ENCODE measurements at regions not wholly inside any gene's neighbourhood (a gene's known extent, or its start where the extent isn't known, plus 50 kb on each side); places are given as distances from the start of the nearest gene placed in this dataset.

- no peak overlapping the region for H3K27ac ChIP-seq
- no peak overlapping the region for H3K4me3 ChIP-seq
These were observed 576.7 kb downstream of the OLFM4 start for GRCh38 chr13:53605326-53605725.

- H3K27ac ChIP-seq: no peak overlapping the region
- H3K4me3 ChIP-seq: no peak overlapping the region
These were observed 583.6 kb downstream of the OLFM4 start for GRCh38 chr13:53612200-53612599.

GRCh38 chr13:53622456-53622855 is 593.8 kb downstream of the OLFM4 start:
- no peak overlapping the region for H3K4me3 ChIP-seq
- no peak overlapping the region for H3K27ac ChIP-seq

GRCh38 chr13:53623146-53623545 is 594.5 kb downstream of the OLFM4 start:
- H3K4me3 ChIP-seq: no peak overlapping the region
- H3K27ac ChIP-seq: no peak overlapping the region

- H3K4me3 ChIP-seq: no peak overlapping the region
- no peak overlapping the region for H3K27ac ChIP-seq
These were observed 602.9 kb downstream of the OLFM4 start for GRCh38 chr13:53631511-53631910.

GRCh38 chr13:53638040-53638439 is 609.4 kb downstream of the OLFM4 start:
- Histone ChIP-seq H3K27ac (no peak overlapping the region), H3K4me3 (no peak overlapping the region)

- H3K27ac ChIP-seq: no peak overlapping the region
These were observed 613.7 kb downstream of the OLFM4 start for GRCh38 chr13:53642306-53642705.

GRCh38 chr13:53648673-53649072 is 620.1 kb downstream of the OLFM4 start:
- no peak overlapping the region for H3K4me3 ChIP-seq
- H3K27ac ChIP-seq: no peak overlapping the region

More at GRCh38 chr13:53642306-53642705, 613.7 kb downstream of the OLFM4 start:
- no peak overlapping the region for H3K4me3 ChIP-seq

- no peak overlapping the region for H3K4me3 ChIP-seq
- no peak overlapping the region for H3K27ac ChIP-seq
These were observed 643.4 kb downstream of the OLFM4 start for GRCh38 chr13:53672005-53672404.

GRCh38 chr13:53683146-53683545 is 654.5 kb downstream of the OLFM4 start:
- no peak overlapping the region for H3K4me3 ChIP-seq
- no peak overlapping the region for H3K27ac ChIP-seq

- no peak overlapping the region for H3K4me3 ChIP-seq
- no peak overlapping the region for H3K27ac ChIP-seq
These were observed 655.0 kb downstream of the OLFM4 start for GRCh38 chr13:53683608-53684007.

GRCh38 chr13:53691417-53691816 is 662.8 kb downstream of the OLFM4 start:
- Histone ChIP-seq H3K4me3 (no peak overlapping the region), H3K27ac (no peak overlapping the region)

- Histone ChIP-seq H3K4me3 (no peak overlapping the region), H3K27ac (no peak overlapping the region)
These were observed 666.4 kb downstream of the OLFM4 start for GRCh38 chr13:53694814-53695532.

- no peak overlapping the region for H3K4me3 ChIP-seq
- no peak overlapping the region for H3K27ac ChIP-seq
These were observed 674.9 kb downstream of the OLFM4 start for GRCh38 chr13:53703371-53704080.

GRCh38 chr13:53719281-53719680 is 690.7 kb downstream of the OLFM4 start:
- no peak overlapping the region for H3K27ac ChIP-seq
- no peak overlapping the region for H3K4me3 ChIP-seq

GRCh38 chr13:53732664-53733063 is 704.1 kb downstream of the OLFM4 start:
- Histone ChIP-seq H3K4me3 (no peak overlapping the region), H3K27ac (no peak overlapping the region)

- Histone ChIP-seq H3K4me3 (no peak overlapping the region), H3K27ac (no peak overlapping the region)
These were observed 715.3 kb downstream of the OLFM4 start for GRCh38 chr13:53743906-53744305.

- Histone ChIP-seq H3K27ac (no peak overlapping the region), H3K4me3 (no peak overlapping the region)
These were observed 719.2 kb downstream of the OLFM4 start for GRCh38 chr13:53747825-53748224.

- Histone ChIP-seq H3K4me3 (no peak overlapping the region), H3K27ac (no peak overlapping the region)
These were observed 720.7 kb downstream of the OLFM4 start for GRCh38 chr13:53749306-53749705.

- Histone ChIP-seq H3K27ac (no peak overlapping the region), H3K4me3 (no peak overlapping the region)
These were observed 730.4 kb downstream of the OLFM4 start for GRCh38 chr13:53759016-53759415.

- no peak overlapping the region for H3K27ac ChIP-seq
- H3K4me3 ChIP-seq: no peak overlapping the region
These were observed 747.2 kb downstream of the OLFM4 start for GRCh38 chr13:53775807-53776206.

Measured in skin epidermis (tissue), 12 donors.